ENCODE measurements at regions not wholly inside any gene's neighbourhood (a gene's known extent, or its start where the extent isn't known, plus 50 kb on each side); places are given as distances from the start of the nearest gene placed in this dataset.

DNA sequence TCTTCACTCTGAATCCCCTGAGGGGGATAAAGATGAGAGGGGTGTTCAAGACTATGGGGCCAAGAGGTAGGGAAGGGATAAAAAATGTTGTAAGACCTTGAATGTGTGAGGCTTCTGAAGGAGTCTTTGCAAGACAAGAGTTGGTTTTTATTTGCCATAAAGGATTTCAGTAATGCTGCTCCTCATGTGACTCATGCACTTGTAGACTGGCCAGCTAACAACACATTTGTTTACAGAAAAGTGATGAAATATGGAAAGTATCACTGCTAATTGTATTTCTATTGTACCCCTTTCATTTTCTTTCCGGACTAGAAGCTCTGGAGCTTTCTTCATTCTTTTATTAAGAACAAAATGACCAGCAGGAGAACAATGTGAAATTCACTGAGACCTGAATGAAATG lies 782.1 kb downstream of the EPHA4 start:
- H3K4me1 ChIP-seq, result no peaks in the 10 kb centered on the region

DNA sequence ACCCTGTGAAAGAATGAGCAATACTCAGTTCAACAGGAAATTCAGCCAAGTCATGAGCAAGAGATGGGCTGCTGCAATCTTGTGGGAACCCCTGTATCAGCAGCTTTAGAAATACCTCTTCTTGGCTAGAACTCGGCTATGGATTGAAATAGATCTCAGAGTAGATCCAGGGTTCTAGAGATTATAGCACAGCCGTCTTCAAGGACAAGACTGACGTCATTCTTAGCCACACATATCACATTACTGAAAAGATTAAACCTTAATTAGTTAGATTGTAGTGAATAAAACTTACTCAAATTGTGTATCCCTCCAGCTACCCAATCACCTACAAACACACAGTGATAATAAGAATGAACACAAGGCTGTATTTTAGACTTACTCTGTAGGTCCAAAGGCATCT lies 776.4 kb downstream of the EPHA4 start:
- no peaks in the 10 kb centered on the region for H3K4me1 ChIP-seq
- H3K36me3 ChIP-seq, result no peaks in the 10 kb centered on the region
- H3K27ac ChIP-seq, result no peak overlapping the region
- H3K4me3 ChIP-seq, result no peak overlapping the region
- intact Hi-C loops (cut with DNase I), result no loop called here
- H3K9me3 ChIP-seq, result no peaks in the 10 kb centered on the region
- no peaks in the 10 kb centered on the region for H3K27me3 ChIP-seq
- no peak for DNase-seq (ENCODE audit: low spot score in 2 of 2)
- TF ChIP-seq, protein P1, sequence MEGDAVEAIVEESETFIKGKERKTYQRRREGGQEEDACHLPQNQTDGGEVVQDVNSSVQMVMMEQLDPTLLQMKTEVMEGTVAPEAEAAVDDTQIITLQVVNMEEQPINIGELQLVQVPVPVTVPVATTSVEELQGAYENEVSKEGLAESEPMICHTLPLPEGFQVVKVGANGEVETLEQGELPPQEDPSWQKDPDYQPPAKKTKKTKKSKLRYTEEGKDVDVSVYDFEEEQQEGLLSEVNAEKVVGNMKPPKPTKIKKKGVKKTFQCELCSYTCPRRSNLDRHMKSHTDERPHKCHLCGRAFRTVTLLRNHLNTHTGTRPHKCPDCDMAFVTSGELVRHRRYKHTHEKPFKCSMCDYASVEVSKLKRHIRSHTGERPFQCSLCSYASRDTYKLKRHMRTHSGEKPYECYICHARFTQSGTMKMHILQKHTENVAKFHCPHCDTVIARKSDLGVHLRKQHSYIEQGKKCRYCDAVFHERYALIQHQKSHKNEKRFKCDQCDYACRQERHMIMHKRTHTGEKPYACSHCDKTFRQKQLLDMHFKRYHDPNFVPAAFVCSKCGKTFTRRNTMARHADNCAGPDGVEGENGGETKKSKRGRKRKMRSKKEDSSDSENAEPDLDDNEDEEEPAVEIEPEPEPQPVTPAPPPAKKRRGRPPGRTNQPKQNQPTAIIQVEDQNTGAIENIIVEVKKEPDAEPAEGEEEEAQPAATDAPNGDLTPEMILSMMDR (IDR thresholded peaks at IDR 0.05), result no peak

More for the DNA sequence above, 782.1 kb downstream of the EPHA4 start:
- no peak overlapping the region for H3K27ac ChIP-seq
- DNase-seq (ENCODE audit: low spot score in 2 of 2), result no peak
- no peaks in the 10 kb centered on the region for H3K27me3 ChIP-seq
- no peak overlapping the region for H3K4me3 ChIP-seq
- H3K36me3 ChIP-seq, result no peaks in the 10 kb centered on the region
- no peaks in the 10 kb centered on the region for H3K9me3 ChIP-seq
- TF ChIP-seq, protein P1 (IDR thresholded peaks at IDR 0.05), result no peak
- intact Hi-C loops (cut with DNase I), result no loop called here

DNA sequence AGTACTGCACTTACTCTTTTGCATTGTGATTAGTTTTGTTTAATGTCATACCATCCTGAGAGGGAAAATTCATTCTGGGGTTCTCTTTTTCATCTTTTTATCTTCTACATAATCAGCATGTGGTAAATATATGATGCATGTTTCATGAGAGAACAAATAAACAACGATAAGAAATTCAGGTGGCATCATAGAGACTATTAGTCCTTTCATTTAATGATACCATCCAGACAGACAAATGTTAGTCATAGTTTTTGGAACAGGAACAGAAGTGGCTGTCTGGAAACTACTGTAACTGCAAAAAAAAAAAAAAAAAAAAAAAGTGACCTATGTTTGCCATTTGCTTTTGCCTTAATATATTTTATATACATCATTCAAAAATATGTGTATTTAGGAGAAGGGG lies 761.0 kb downstream of the EPHA4 start:
- TF ChIP-seq, protein P1 (IDR thresholded peaks at IDR 0.05), result no peak
- Histone ChIP-seq H3K4me3 (no peak overlapping the region), H3K36me3 (no peaks in the 10 kb centered on the region), H3K9me3 (no peaks in the 10 kb centered on the region), H3K27me3 (no peaks in the 10 kb centered on the region), H3K4me1 (no peaks in the 10 kb centered on the region), H3K27ac (no peak overlapping the region)
- intact Hi-C loops (cut with DNase I), result no loop called here
- DNase-seq (ENCODE audit: low spot score in 2 of 2), result no peak

DNA sequence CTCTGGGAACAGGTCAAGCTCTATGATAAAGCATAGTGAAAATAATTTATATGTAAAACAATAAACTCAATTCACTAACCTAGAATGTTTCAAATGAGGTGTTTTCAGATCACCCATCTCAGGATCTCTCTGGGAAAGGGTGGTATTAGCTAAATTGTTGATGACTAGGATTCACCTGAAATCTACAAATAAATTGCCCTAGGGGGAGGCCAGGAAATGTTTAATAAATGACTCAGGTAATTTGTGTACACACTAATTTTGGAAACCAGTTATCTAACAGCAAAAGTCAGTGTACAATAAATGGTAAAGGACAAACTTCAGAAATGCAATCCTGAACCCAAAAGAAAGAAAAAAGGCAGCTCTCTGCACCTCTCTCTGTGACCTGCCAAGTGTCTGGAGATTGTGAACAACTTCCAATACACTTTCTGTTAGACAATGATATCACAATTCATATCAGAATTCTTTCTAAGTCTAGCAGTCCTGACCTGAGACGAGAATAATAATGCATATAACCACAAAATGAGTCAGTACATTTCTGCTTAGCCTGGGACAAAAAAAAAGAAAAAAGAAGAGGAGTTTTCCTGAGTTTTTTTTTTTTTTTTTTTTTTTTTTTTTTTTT lies 760.0 kb downstream of the EPHA4 start:
- DNase-seq (ENCODE audit: low spot score in 2 of 2), result no peak
- Histone ChIP-seq H3K9me3 (no peaks in the 10 kb centered on the region), H3K27me3 (no peaks in the 10 kb centered on the region), H3K27ac (no peak overlapping the region), H3K4me3 (no peak overlapping the region), H3K36me3 (no peaks in the 10 kb centered on the region), H3K4me1 (no peaks in the 10 kb centered on the region)
- TF ChIP-seq, protein P1 (IDR thresholded peaks at IDR 0.05), result no peak
- intact Hi-C loops (cut with DNase I), result no loop called here

DNA sequence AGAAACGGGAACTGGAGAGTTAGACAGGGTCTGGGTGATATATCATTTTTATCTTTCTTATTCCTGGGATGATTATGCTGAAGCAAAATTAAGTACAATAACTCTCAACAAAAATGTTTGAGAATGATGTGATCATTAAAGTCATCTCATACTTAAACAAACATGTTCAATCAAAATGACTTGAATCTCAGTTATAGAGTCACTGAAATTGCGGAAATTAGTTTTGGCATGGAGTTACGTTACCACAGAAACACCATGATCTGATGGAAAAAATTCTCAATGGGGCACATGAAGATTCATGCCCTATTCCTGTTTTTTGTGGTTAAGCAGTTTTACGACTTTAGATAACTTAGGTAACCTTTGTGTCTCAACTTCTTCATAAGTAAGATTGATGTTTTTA lies 757.7 kb downstream of the EPHA4 start:
- TF ChIP-seq, protein P1 (IDR thresholded peaks at IDR 0.05), result no peak
- H3K36me3 ChIP-seq, result no peaks in the 10 kb centered on the region
- no peaks in the 10 kb centered on the region for H3K9me3 ChIP-seq

DNA sequence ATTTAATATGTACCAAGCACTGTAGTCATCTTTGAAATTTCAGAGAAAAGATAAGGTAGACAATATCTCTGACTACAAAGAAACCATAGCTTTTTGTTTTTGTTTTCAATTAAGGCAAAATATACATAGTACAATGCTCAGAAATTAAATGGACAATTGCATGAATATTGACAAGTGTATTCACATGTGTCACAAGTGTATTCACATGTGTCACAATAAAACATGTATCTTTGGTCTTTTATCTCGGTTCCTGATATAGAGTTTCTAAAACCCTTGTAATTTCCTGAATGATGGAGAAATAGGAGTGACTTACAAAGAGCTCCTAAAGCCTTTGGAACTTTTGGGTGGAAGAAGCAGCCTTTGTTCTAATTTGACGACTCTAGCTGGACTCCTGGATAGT lies 756.4 kb downstream of the EPHA4 start:
- intact Hi-C loops (cut with DNase I), result no loop called here
- H3K9me3 ChIP-seq, result no peaks in the 10 kb centered on the region
- no peak overlapping the region for H3K27ac ChIP-seq
- H3K36me3 ChIP-seq, result no peaks in the 10 kb centered on the region
- no peaks in the 10 kb centered on the region for H3K4me1 ChIP-seq
- TF ChIP-seq, protein P1 (IDR thresholded peaks at IDR 0.05), result no peak
- no peak overlapping the region for H3K4me3 ChIP-seq
- DNase-seq (ENCODE audit: low spot score in 2 of 2), result no peak
- H3K27me3 ChIP-seq, result no peaks in the 10 kb centered on the region

More for the DNA sequence above, 757.7 kb downstream of the EPHA4 start:
- no peak overlapping the region for H3K27ac ChIP-seq
- intact Hi-C loops (cut with DNase I), result no loop called here
- DNase-seq (ENCODE audit: low spot score in 2 of 2), result no peak
- no peaks in the 10 kb centered on the region for H3K27me3 ChIP-seq
- no peak overlapping the region for H3K4me3 ChIP-seq
- no peaks in the 10 kb centered on the region for H3K4me1 ChIP-seq

Data from ascending aorta (tissue), 2 donors.